GM18508 (cell line): ENCODE measurements at regions not wholly inside any gene's neighbourhood (a gene's known extent, or its start where the extent isn't known, plus 50 kb on each side); places are given as distances from the start of the nearest gene placed in this dataset.
"Not testable (repeated sequence)": the region's sequence is repeated elsewhere in the genome, so short reads cannot be mapped to it uniquely, and the experiment has no call there.

Source experiments
- ATAC-seq: cut with Tn5 transposase; IDR thresholded peaks from one replicate; pipeline ENCODE4 v1.9.1; 2021; ENCODE audit warnings: moderate number of reproducible peaks; ENCODE audit not compliant: insufficient read depth, unreplicated experiment

- no peak for ATAC-seq
These were observed 248.8 kb downstream of the DLL1 start for GRCh38 chr6:170042123-170042522.

DNA sequence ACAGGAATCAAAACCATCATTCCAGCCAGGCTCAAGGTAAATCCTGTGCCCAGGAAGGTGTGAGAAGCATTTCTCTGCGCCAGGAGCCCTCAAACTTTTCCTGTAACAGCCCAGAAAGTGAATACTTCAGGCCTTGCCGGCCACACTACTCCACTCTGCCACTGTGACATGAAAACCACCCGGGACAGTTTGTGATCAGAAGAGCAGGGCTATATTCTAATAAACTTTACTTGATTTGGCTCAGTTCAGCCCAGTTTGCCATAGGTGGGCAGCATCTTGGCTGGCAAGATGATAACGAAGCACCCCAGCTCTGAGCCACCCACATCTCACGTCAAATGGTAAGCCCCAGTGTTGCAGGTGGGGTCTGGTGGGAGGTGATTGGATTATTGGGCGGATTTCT is 249.4 kb downstream of the DLL1 start:
- no peak for ATAC-seq

DNA sequence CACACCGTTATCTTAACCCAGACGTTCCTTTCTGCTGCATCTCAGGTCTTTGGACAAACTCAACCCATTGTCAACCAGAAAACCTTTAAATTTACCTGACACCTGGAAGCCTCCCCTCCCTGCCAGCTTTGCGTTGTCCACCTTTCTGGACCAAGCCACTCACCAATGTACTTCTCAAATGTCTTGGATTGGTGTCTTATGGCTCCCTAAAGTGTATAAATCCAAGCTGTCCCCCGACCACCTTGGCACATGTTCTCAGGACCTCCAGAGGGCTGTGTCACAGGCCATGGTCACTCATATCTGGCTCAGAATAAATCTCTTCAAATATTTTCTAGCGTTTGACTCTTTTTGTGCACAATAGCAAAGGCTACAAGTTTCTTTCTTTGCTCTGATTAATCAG is 250.0 kb downstream of the DLL1 start:
- ATAC-seq, result no peak

DNA sequence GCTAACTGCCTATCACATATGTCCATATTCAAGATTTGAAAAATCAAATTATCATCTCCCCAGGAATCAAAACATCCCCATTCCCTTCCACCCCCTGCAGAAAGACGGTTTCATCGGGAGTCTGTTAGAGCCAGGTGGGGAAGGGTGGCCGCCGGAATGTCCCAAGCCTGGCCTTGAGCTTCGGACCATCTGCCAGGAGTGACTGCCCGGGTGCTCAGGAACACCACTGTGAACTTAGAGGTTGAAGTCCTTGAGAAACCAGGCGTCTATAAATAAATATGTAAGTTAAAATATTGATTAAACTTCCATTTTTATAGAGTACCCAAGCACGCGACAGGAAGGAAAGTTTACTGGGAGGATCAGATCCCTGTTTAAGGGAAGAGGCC is 250.8 kb downstream of the DLL1 start:
- ATAC-seq, result no peak

DNA sequence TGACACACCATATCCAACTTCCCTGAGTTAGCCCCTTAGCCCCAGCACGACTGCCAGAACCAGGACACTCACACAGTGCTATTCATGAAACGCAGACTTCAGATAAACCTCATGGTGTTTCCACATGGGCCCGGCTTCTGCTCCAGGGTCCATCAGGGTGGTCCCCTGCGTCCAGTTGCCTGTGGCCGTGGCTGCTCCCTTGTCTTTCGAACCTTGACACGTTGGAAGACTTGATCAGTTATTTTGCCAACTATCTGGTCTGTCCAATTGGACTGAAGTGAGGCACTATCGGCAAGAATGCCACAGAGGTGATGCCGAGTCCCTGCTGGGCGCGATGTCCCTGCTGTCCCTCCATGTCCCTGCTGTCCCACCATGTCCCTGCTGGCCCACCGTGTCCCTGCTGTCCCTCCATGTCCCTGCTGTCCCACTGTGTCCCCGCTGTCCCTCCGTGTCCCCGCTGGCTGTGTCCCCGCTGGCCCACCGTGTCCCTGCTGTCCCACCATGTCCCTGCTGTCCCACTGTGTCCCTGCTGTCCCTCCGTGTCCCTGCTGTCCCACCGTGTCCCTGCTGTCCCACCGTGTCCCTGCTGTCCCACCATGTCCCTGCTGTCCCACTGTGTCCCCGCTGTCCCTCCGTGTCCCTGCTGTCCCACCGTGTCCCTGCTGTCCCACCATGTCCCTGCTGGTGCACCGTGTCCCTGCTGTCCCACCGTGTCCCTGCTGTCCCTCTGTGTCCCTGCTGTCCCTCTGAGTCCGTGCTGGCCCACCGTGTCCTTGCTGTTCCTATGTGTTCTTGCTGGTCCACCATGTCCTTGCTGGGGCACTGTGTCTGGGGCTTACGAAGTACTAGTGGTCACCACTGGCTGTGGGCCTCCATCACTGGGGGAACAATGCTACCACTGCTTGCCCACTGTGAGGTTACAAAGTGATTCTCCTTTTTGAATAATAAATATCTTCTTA is 251.4 kb downstream of the DLL1 start:
- no peak for ATAC-seq

- ATAC-seq, result no peak
These were observed 252.2 kb downstream of the DLL1 start for GRCh38 chr6:170038708-170039107.

GRCh38 chr6:170038251-170038650 is 252.6 kb downstream of the DLL1 start:
- no peak for ATAC-seq

GRCh38 chr6:170037541-170038250 is 253.2 kb downstream of the DLL1 start:
- ATAC-seq, result no peak

DNA sequence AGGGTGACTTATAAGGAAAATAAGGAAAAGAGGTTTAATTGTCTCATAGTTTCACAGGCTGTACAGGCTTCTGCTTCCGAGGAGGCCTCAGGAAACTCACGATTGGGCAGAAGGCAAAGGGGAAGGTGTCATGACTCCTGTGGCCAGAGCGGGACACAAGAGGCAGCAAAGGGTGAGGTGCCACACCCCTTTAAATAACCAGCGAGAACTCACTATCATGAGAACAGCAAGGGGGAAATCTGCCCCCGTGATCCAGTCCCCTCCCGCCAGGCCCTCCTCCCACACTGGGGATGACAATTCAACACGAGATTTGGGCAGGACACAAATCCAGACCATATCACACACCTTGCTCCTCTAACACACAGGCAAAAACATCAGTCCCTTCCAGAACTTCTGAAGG is 254.0 kb downstream of the DLL1 start:
- ATAC-seq, result no peak

DNA sequence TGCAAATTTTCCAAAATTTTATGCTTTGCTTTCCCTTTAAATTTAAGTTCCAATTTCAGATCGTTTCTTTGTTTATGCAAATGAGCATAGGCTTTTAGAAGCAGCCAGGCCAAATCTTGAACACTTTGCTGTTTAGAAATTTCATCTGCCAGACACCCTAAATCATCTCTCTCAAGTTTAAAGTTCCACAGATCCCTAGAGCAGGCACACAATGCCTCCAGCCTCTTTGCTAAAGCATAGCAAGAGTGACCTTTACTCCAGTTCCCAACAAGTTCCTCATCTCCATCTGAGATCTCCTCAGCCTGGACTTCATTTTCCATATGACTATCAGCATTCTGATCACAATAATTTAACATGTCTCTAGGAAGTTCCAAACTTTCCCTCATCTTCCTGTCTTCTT is 254.5 kb downstream of the DLL1 start:
- ATAC-seq, result not testable (repeated sequence)

DNA sequence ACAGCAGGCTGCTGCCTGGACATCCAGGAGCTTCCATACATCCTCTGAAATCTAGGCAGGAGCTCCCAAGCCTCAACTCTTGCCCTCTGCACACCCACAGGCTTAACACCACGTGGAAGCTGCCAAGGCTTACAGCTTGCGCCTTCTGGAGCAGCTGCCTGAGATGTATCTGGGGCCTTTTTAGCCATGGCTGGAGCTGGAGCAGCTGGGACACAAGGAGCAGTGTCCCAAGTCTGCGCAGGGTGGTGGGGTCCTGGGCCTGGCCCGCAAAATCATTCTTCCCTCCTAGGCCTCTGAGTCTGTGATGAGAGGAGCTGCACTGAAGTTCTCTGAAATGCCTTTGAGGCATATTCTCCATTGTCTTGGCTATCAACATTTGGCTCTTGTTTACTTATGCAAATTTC is 255.0 kb downstream of the DLL1 start:
- no peak for ATAC-seq

DNA sequence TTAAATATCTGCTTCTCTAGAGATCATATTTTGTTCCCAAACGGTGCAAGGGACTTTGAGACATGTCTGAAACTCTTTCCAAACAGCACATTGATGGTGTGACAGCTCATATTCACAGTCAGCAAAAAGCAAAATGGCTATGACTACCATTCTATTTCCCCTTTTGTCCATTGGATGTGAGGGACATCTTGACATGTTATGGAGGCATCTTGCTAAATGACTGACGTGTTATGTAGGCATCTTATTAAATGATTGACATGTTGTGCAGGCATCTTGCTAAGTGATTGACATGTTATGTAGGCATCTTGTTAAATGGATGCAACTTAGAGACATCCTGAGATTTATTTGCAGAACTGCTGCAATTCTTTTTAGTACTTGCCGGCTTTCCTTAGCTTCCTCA is 255.8 kb downstream of the DLL1 start:
- no peak for ATAC-seq

DNA sequence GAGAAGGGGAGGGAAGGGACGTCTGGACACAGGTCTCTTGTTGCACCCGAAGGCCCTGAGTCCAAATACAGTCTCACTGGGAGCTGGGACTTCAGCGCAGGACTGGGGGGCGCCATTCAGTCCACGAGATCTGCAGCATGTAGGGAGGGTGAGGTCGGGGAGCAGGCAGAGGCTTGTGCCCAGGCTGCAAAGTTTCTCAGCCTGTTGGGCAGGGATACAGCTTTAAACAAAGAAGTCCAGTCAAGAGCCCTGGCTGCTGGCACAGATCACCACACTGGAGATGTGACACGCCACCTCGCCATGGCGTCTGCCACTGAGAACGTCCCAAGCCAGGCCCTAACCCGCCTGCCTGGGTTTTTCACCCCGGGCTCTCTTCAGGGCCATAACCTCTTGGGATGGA is 256.6 kb downstream of the DLL1 start:
- no peak for ATAC-seq

DNA sequence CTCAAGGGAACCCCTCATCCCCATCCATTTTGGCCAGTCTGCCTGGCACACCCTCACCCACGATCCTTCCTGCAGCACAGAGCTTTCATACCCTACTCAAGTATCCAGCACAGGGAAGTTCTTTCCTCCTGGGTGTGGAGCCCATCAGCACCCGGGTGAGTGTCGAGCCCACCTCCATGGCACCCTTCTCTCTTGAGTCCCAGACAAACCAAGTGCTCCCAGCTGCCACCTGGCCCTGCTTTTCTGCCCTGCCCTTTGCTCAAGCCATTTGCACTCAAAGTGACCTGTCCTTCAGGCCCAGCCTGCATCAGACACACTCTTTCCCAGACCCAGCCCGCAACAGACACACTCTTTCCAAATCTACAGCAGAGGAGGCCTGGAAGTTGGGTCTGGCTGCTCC is 257.2 kb downstream of the DLL1 start:
- no peak for ATAC-seq

DNA sequence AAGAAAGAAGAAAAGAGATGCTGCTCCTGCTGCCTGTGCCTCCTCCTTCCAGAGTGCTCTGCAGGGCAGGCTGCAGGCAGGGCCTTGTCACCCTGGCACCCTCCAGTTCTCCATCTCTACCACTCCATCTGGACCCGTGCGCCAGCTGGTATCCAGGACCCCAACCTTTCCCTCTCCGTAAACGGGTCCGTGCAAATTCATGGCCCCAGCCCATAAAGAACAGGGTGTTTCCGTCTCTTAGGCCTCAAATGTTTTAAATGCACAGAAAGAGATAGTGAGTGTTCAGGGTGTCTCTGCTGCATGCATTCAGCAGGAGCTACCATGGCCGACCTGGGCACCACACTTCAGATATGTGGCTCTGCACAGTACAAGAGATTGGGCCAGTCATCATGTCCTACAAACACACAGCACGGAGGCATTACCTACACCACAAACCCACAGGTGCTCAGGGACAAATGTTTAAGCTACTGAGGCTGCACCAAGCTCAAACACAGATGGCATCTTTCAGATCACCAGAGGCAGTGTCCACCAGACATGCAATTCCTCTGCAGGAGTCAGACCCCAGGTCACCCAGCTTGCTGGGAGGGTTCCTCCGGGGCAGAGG is 258.1 kb downstream of the DLL1 start:
- no peak for ATAC-seq

DNA sequence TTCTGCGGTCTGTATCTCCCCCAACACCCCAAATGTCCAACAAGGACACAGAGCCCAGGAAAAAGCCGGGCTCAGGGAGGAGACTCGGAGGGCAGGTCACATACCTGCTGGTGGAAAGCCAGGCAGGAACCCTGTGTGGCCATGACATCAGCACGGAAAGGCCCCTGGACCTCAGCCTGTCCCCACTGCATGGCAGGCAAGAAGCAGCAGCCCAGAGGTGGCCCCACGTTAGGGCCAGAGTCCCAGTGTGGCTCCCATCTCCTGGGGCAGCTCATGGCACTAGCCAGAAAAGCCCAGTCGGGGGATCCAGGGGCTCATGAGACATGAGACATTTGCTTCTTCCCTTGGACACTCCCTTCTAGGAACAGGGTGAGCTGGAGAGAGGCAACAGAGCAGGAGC is 258.7 kb downstream of the DLL1 start:
- ATAC-seq, result no peak

GRCh38 chr6:170031684-170032121 is 259.2 kb downstream of the DLL1 start:
- no peak for ATAC-seq

- ATAC-seq, result no peak
These were observed 259.9 kb downstream of the DLL1 start for GRCh38 chr6:170030821-170031471.

DNA sequence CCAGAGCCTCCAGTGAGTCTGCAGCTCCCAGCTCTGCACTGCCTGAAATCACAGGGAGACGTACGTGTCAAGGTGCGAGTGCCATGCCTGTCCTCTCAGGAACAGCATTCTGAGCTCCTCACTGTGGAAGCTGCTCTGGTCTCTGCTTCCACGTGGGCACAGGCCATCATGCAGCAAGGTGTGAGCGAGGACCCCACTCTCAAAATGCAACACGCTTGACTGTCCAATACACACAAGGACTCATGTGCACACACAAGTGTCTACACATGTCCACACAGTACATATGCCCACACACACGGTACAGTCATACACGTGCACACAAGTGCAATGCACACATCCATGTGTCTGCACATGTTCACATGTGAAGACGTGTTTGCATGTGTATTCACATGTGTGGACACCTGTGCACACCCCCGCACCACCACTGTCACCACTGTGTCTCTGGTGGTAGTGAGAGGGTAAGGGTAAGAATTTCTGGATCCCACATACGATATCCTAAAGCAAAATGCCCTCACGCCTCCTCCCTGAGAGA is 260.5 kb downstream of the DLL1 start:
- no peak for ATAC-seq
